Astrocyte (in vitro differentiated cells and primary cell): ENCODE measurements at regions not wholly inside any gene's neighbourhood (a gene's known extent, or its start where the extent isn't known, plus 50 kb on each side); places are given as distances from the start of the nearest gene placed in this dataset.

Source experiments
- DNase-seq: peaks from one replicate; pipeline ENCODE4 v3.0.0-alpha.2; 2010; ENCODE audit warnings: low read depth
- FAIRE-seq: peaks from 2 replicates; lab custom pipeline; 2011; peaks lifted over from hg19 to GRCh38; lab: Jason Lieb, UNC
- H2AFZ ChIP-seq: 2 replicates; pipeline ENCODE4 v1.6.0; 2012; ENCODE audit warnings: low read depth, low read length, inconsistent platforms
- H3K27ac ChIP-seq: 2 replicates; pipeline ENCODE4 v1.5.1; 2011; ENCODE audit warnings: low read depth, low read length, inconsistent platforms
- H3K27me3 ChIP-seq: 2 replicates; pipeline ENCODE4 v1.6.0; 2011; ENCODE audit warnings: low read length, inconsistent platforms; ENCODE audit not compliant: insufficient read depth
- H3K36me3 ChIP-seq: 2 replicates; pipeline ENCODE4 v1.5.1; 2011; ENCODE audit warnings: low read length, inconsistent platforms; ENCODE audit not compliant: insufficient read depth
- H3K4me1 ChIP-seq: 2 replicates; pipeline ENCODE4 v1.5.1; 2011; ENCODE audit warnings: low read length, inconsistent platforms; ENCODE audit not compliant: insufficient read depth
- H3K4me2 ChIP-seq: 2 replicates; pipeline ENCODE4 v1.6.0; 2012; ENCODE audit warnings: low read length, inconsistent platforms
- H3K4me3 ChIP-seq: 2 replicates; pipeline ENCODE4 v1.5.1; 2011; ENCODE audit warnings: low read depth, mild to moderate bottlenecking, low read length, inconsistent platforms; ENCODE audit not compliant: insufficient read depth
- H3K79me2 ChIP-seq: 2 replicates; pipeline ENCODE4 v1.6.0; 2012; ENCODE audit warnings: mild to moderate bottlenecking, low read length, inconsistent platforms; ENCODE audit not compliant: insufficient read depth
- H3K9ac ChIP-seq: 2 replicates; pipeline ENCODE4 v1.6.0; 2012; ENCODE audit warnings: mild to moderate bottlenecking, low read length, inconsistent platforms
- H3K9me3 ChIP-seq: 2 replicates; pipeline ENCODE4 v1.5.1; 2012; ENCODE audit warnings: low read depth, mild to moderate bottlenecking, low read length, inconsistent platforms; ENCODE audit not compliant: insufficient read depth
- H4K20me1 ChIP-seq: 2 replicates; pipeline ENCODE4 v1.6.0; 2012; ENCODE audit warnings: low read length, inconsistent platforms; ENCODE audit not compliant: insufficient read depth
- H3K27ac Mint-ChIP-seq: one replicate; pipeline ENCODE4 v1.8.0; 2021; ENCODE audit warnings: mild to moderate bottlenecking, mixed read lengths; ENCODE audit not compliant: unreplicated experiment
- H3K27me3 Mint-ChIP-seq: one replicate; pipeline ENCODE4 v1.8.0; 2021; ENCODE audit warnings: low read depth, mixed read lengths; ENCODE audit not compliant: unreplicated experiment
- H3K36me3 Mint-ChIP-seq: one replicate; pipeline ENCODE4 v1.8.0; 2021; ENCODE audit warnings: low read depth, mixed read lengths; ENCODE audit not compliant: unreplicated experiment
- H3K4me1 Mint-ChIP-seq: one replicate; pipeline ENCODE4 v1.8.0; 2021; ENCODE audit warnings: low read depth, mixed read lengths; ENCODE audit not compliant: unreplicated experiment
- H3K4me3 Mint-ChIP-seq: one replicate; pipeline ENCODE4 v1.8.0; 2021; ENCODE audit warnings: mild to moderate bottlenecking, moderate library complexity, mixed read lengths; ENCODE audit not compliant: unreplicated experiment
- H3K9me3 Mint-ChIP-seq: one replicate; pipeline ENCODE4 v1.8.0; 2021; ENCODE audit warnings: mild to moderate bottlenecking, mixed read lengths; ENCODE audit not compliant: unreplicated experiment
- CTCF ChIP-seq: IDR thresholded peaks from 2 replicates; pipeline ENCODE4 v1.5.1; 2011; ENCODE audit warnings: low read depth, mild to moderate bottlenecking, inconsistent platforms, low read length, moderate library complexity; ENCODE audit not compliant: insufficient read depth
- EZH2 ChIP-seq: IDR thresholded peaks from 2 replicates; pipeline ENCODE4 v1.6.1; 2012; ENCODE audit warnings: mild to moderate bottlenecking, low read length, inconsistent platforms; ENCODE audit not compliant: insufficient read depth

GRCh38 chr5:143525176-143525575, 121.7 kb upstream of the NR3C1 start:
- Histone ChIP-seq H3K9ac (no peak overlapping the region), H3K79me2 (no peaks in the 10 kb centered on the region), H3K27me3 (no peaks in the 10 kb centered on the region), H3K4me3 (no peak overlapping the region), H3K9me3 (no peaks in the 10 kb centered on the region), H2AFZ (no peak overlapping the region), H4K20me1 (no peaks in the 10 kb centered on the region), H3K36me3 (no peaks in the 10 kb centered on the region), H3K27ac (no peak overlapping the region), H3K4me1 (no peaks in the 10 kb centered on the region), H3K4me2 (no peak overlapping the region)
- no peak overlapping the region for H3K27ac Mint-ChIP-seq
- H3K9me3 Mint-ChIP-seq, result peaks cover 1% of the 10 kb centered on the region
- H3K4me1 Mint-ChIP-seq, result peaks cover 12% of the 10 kb centered on the region
- no peak overlapping the region for H3K4me3 Mint-ChIP-seq
- H3K27me3 Mint-ChIP-seq, result peaks cover 3% of the 10 kb centered on the region
- no peak for FAIRE-seq
- H3K36me3 Mint-ChIP-seq, result no peaks in the 10 kb centered on the region
- DNase-seq, result no peak
- TF ChIP-seq EZH2 (no peak), CTCF (no peak)

DNA sequence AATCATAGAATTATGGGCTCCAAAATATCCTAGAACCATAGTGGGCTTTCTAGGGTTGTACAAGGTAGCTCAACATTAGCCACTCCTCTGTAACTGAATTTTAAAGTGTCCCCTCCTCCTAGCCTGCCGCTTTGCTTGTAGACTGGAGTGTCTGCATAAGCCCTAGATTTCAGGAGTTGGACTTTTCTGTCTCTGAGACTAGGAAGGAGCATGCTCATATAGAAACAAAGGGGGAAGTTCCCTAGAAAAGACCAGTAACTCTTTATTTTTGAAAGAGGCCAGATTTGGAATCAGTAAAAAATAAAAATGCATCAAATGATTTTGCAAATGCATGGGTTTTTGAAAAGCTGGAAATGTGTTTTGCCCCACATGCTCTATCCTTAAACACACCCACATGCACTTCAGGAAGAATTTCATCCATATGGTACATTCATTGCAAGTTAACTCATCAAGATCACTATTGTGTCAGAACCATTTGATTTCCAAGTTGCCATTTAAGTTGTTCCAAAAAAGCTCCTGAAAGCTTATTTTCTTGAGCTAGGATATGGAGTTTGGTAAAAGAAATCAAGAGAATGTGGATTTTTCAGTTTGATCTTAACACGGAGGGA, 121.0 kb upstream of the NR3C1 start:
- H3K4me1 ChIP-seq, result no peaks in the 10 kb centered on the region
- no peaks in the 10 kb centered on the region for H3K9me3 ChIP-seq
- H3K36me3 ChIP-seq, result no peaks in the 10 kb centered on the region
- H3K27ac Mint-ChIP-seq, result no peak overlapping the region
- no peaks in the 10 kb centered on the region for H3K79me2 ChIP-seq
- H2AFZ ChIP-seq, result no peak overlapping the region
- H3K27me3 Mint-ChIP-seq, result peaks cover 3% of the 10 kb centered on the region
- H3K4me3 Mint-ChIP-seq, result no peak overlapping the region
- no peak for TF ChIP-seq CTCF
- TF ChIP-seq EZH2, result no peak
- no peak for DNase-seq
- H3K4me1 Mint-ChIP-seq, result peaks cover 12% of the 10 kb centered on the region
- H3K27ac ChIP-seq, result no peak overlapping the region
- no peaks in the 10 kb centered on the region for H4K20me1 ChIP-seq
- H3K36me3 Mint-ChIP-seq, result no peaks in the 10 kb centered on the region
- no peak for FAIRE-seq
- no peaks in the 10 kb centered on the region for H3K27me3 ChIP-seq
- H3K4me3 ChIP-seq, result no peak overlapping the region
- peaks cover 1% of the 10 kb centered on the region for H3K9me3 Mint-ChIP-seq
- H3K4me2 ChIP-seq, result no peak overlapping the region
- no peak overlapping the region for H3K9ac ChIP-seq

DNA sequence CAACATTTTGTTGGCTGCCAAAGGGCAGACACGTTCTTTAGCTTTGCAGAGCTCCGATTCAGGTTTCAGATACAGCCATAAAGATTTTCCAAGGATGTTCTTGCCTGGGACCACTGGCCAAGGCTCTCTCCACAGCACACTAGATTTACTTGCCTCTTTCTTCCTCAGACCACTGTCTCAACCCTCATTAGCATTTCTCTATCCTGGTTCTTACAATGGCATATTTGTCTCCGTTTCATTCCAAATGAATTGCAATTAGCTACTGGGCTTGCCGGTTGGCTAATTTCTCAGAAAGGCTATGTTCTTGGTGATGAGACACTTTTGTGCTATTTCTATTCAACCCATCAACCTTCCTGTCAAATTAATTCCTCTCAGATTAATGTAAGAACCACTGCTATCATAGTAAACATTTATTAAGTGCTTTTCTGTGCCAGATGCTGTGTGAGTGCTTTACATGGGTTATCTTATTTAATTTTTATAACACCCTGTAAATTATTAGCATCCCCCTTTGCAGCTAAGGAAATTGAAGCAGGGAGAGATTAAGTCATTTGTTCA, 118.4 kb upstream of the NR3C1 start:
- H2AFZ ChIP-seq, result no peak overlapping the region
- no peaks in the 10 kb centered on the region for H3K36me3 ChIP-seq
- peaks cover 1% of the 10 kb centered on the region for H3K9me3 Mint-ChIP-seq
- DNase-seq (no peak), FAIRE-seq (no peak)
- no peaks in the 10 kb centered on the region for H3K27me3 ChIP-seq
- no peaks in the 10 kb centered on the region for H3K9me3 ChIP-seq
- no peak overlapping the region for H3K27ac Mint-ChIP-seq
- no peak overlapping the region for H3K4me3 Mint-ChIP-seq
- no peak overlapping the region for H3K4me3 ChIP-seq
- H3K4me2 ChIP-seq, result no peak overlapping the region
- H3K79me2 ChIP-seq, result no peaks in the 10 kb centered on the region
- no peaks in the 10 kb centered on the region for H4K20me1 ChIP-seq
- H3K4me1 ChIP-seq, result no peaks in the 10 kb centered on the region
- no peak for TF ChIP-seq EZH2
- no peak for TF ChIP-seq CTCF
- no peak overlapping the region for H3K27ac ChIP-seq
- peaks cover 3% of the 10 kb centered on the region for H3K27me3 Mint-ChIP-seq
- H3K9ac ChIP-seq, result no peak overlapping the region
- peaks cover 4% of the 10 kb centered on the region for H3K4me1 Mint-ChIP-seq
- H3K36me3 Mint-ChIP-seq, result no peaks in the 10 kb centered on the region
